Activated gamma-delta T cell (primary cell): ENCODE measurements at regions not wholly inside any gene's neighbourhood (a gene's known extent, or its start where the extent isn't known, plus 50 kb on each side); places are given as distances from the start of the nearest gene placed in this dataset.
"Not testable (repeated sequence)": the region's sequence is repeated elsewhere in the genome, so short reads cannot be mapped to it uniquely, and the experiment has no call there.

Source experiments
- DNase-seq: peaks from one replicate; lab custom pipeline; 2025; lab: John Stamatoyannopoulos, UW

- no peak for DNase-seq
Observed at GRCh38 chr1:38186566-38186965, 140.0 kb upstream of the POU3F1 start.

DNA sequence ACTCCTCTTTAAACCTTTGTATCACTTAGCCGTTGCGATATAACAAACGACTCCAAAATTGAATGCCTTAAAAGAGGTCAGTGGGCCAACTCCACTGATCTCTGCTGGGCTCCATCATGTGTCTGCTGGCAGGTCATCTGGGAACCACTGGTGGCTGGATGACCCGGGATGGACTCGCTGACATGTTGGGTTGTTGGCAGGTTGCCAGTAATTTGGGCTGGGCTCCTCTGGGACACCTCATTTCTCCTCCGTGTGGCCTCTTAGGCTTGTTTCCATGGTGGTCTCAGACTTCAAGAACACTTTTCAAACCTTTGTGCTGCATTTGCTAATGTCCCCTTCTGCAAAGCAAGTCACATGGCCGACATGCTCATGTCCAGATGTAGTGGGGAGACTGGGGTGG is 139.3 kb upstream of the POU3F1 start:
- DNase-seq, result no peak

DNA sequence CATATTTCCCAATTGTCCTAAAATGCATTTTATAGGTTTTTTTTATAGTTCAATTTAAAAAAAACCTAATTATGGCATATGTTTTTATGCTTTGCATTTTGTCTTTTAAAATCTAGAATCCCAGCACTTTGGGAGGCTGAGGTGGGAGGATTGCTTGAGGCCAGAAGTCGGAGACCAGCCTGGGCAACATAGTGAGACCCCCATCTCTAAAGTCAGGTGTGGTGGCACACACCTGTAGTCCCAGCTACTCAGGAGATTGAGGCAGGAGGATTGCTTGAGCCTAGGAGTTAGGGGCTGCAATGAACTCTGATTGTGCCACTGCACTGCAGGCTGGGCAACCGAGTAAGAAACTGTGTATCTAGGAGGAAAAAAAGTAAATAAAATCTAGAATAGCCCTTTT is 137.2 kb upstream of the POU3F1 start:
- no peak for DNase-seq

DNA sequence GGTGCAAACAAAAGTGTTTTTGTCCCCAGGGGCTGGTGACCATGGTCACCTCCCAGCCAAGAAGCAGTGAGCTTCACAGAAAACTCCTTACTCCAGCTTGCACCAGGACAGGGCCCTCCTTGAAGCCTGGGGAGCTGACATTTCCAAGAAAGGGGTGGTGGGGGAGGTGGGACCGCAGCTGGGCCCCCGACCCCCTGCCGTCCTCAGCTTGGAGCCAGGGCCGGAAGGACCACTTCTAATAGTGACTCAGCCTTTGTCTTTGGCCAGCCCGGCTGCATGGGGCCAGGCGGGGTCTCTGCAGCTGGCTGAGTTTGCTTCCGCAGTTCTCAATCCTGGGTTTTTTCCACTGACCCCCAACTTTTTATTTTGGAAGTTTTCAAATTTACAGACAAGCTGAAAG is 136.5 kb upstream of the POU3F1 start:
- no peak for DNase-seq

- not testable (repeated sequence) for DNase-seq
Observed at GRCh38 chr1:38180388-38180787, 133.8 kb upstream of the POU3F1 start.

- no peak for DNase-seq
Observed at GRCh38 chr1:38179483-38179882, 132.9 kb upstream of the POU3F1 start.

GRCh38 chr1:38178216-38178615 is 131.6 kb upstream of the POU3F1 start:
- DNase-seq, result no peak

GRCh38 chr1:38175121-38175520 is 128.5 kb upstream of the POU3F1 start:
- no peak for DNase-seq

- no peak for DNase-seq
Observed at GRCh38 chr1:38173848-38174247, 127.3 kb upstream of the POU3F1 start.

DNA sequence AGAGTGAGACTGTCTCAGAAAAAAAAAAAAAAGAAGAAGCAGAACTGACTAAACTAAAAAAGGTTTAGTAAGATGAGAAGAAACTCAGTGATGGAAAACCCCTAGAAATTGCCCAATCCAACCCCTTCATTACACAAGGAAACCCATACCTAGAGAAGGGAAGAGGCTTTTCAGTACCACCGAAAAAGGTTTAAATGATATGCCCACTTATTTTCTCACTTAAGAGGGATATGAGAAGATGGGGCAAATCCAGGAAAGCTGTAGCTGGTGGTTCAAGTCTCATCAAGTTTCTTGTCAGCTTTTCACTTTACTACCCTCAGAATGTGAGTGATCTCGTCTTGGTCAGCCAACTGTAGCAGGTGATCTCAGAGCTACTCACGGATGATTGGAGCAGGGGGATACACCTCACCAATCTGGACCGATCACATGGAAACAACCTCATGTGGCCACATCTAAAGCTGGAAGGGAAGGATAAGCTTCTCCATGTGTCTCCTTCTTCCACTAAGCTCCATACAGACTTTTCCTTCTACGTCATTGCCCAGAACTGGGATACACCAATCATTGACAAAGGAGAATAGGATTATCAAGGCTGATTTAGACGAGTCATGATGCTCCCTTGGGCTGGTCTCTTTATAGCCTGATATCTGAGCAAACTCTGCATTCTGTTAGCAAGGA is 126.7 kb upstream of the POU3F1 start:
- no peak for DNase-seq

DNA sequence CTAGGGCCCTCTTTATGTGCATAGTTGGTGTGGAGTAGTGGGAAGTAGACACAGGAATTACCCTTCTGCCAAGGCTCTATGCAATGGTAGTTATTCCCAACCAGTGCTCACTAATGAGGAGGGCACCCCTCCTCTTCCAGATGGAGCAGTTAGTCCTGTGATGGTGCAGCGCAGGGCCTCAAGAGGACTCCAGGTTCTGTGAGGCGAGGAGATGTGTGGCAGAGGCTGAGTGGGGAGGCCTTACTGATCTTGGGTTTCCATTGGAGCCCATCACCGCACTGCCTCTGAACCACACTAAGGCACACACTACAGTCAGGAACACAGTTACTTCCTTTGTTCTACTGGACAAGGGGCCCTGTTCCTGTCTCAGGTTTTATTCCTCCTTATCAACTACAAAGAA is 122.5 kb upstream of the POU3F1 start:
- DNase-seq, result no peak

GRCh38 chr1:38168365-38168764 is 121.8 kb upstream of the POU3F1 start:
- no peak for DNase-seq

DNA sequence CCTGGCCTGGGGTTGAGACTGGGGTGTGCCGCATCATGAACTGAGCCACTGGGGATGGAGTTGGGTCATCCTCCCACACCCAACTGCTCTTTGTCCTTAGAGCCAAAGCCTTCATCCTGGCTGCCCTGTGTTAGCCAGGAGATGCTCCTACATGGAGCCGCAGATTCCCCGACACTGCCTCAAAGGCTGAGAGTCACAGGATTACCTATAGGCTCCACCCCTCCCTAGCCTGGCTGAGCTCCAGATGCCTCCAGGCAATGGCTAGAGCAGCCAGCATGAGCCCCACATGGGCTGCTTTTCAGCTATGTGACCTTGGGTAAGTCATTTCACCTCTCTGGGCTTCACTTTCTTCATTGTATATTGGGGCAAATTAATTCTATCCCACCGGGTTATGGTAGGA is 119.9 kb upstream of the POU3F1 start:
- DNase-seq, result no peak

DNA sequence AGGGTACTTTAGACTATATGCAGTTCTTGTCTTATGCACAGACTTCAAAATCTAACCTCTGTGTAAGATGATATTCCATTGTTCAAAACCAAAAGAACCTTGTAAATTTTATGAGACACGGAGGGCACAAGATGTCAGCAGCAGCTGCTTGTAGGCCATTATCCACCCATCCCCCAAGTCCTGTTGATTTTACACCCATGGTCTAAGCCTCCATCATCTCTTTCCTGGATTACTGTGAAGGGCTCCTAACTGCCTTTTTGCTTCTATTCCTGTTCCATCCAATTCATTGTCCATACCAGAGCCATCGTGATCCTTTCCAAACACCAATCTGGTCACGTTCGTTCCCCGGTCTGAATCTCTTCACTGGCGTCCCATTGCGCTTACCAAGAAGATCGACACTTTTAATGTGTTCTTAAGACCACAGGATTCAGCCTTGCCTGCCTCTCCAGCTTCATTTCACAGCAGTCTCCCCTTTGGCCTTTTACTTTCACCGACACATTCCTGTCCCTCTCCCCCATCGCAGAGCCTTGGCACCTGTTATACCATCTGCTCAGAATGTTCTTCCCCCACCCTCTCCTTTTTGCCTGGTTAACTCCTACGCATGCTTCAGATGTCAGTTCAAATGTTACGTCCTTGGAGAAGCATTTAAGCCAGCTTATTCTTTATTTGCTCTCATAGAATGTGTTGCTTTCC is 107.3 kb upstream of the POU3F1 start:
- DNase-seq, result no peak

DNA sequence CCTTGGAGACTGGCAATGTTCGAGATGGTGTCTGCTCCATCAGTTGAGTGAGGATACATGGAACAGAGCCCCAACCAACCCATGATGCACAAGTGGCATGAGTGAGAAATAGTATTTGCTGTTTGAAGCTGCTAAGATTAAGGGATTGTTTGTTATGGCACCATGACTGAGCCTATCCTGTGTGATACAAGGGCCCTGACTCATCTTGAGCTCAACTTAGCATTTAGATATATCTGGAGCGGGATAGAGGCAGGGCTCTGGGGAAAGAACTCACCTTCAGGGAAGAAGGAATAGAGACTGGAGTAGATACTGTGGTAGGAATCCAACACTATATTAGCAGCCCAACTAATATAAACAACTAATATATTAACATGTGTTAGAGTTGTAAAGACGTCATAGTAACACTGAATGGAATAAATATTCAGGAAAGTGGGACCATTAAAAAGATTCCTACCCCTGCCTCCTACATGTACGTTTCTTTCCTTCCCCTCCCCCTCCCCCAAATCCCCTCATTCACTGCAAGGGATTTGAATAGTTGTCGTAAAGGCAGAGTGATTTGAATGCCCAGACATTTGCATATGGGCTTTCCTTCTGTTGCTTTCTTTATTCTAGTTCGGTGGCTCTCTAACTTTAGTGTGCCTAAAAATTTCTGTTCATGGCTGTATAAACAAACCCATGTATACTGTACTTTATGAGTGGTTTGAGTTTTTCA is 106.6 kb upstream of the POU3F1 start:
- no peak for DNase-seq

GRCh38 chr1:38152351-38153065 is 105.9 kb upstream of the POU3F1 start:
- DNase-seq, result no peak

- no peak for DNase-seq
Observed at GRCh38 chr1:38151399-38151798, 104.8 kb upstream of the POU3F1 start.

DNA sequence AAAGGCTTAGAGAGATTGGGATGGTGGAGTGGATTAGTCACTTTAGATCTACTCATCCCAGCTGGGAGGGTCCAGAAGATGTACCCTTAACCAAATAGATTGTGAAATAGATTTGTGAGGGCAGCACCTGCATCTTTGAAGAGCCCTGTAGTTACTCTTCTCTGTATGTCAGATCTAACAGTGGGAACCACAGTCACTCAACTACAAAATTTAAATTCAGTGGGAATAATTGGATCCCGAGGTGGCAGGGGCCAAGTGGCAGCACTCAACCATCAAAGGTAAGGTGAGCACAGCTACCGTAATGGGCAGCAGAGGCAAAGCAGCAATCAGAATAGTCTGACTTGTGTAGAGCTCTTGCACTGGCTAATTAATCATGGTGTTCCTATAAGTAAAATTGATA is 99.5 kb upstream of the POU3F1 start:
- DNase-seq, result not testable (repeated sequence)

DNA sequence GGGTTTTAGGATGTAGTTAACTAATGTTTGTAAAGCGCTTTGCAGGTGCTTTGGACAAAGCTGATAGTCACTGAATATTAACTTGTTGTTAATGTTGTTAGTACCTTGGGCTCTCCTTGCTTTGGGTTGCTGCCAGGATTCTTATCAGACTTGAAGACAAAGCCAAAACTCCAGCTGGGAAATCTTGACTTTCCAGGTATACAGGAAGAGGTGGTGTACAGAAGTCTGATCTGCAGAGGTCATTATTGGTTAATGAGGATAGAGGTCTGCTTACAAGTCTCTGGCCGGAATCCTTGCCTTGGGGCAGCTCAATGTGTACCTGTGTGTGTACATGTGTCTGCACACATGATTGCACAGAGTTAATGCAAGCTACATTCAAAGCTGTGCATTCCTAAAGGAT is 96.0 kb upstream of the POU3F1 start:
- no peak for DNase-seq

DNA sequence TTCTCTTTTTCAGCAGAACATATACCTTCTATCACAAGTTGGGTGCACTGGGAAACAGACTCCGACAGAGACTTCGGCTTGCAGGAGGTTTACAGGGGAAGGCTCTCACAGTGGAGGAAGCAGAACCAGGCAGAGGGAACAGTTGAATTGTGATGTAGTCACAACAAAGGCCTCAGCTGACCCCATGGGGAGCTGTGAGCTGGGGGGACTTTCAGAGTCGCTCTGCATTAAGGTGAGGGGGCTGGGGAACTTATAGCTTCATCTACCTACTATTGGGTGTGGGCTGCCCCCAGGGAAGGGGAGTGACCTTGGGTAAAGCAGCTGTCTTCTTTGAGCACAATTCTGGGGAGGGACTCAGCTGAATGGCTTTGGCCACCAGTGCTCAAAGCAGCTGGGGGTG is 94.9 kb upstream of the POU3F1 start:
- no peak for DNase-seq

DNA sequence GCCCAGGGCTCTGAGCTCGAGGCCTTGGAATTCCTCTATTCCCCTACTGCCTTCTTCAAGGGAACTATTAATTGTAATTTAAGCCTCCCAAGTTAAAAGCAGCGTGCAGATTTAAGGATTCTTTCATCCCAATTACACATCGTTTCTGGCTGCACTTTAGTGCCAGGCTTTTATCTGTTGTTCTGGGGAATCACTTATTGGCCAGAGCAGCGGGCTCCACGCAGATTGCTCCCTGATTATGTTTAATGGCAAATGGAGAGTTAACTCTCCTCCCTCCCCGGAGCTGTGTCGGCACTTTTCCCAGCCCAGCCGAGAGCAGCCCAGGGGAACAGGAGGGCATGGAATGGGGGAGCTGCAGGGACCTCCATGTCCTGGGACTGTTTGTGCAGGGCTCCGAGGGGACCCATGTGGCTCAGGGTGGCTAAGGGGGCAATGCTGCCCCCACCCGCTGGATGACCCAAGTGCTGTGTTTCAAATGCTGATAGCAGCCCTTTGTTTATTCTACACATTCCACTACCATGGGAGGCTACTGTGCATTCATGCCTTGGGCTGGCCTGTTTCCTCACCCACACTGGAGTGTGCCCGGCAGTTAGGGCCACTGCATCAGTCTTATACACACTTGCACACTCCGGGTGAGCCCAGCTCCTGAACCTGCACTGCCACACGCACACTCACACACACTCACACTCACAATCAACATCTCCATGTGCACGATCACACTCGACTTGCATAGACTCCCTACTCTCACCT is 93.3 kb upstream of the POU3F1 start:
- no peak for DNase-seq
